HFF-Myc (cell line): ENCODE measurements at regions not wholly inside any gene's neighbourhood (a gene's known extent, or its start where the extent isn't known, plus 50 kb on each side); places are given as distances from the start of the nearest gene placed in this dataset.

ENCODE experiments used
- DNase-seq: peaks from one replicate; pipeline ENCODE4 v3.0.0-alpha.2; 2011; ENCODE audit warnings: low read depth; ENCODE audit errors: extremely low read depth
- H3K4me3 ChIP-seq: replicated peaks from 2 replicates; pipeline ENCODE4 v1.5.1; 2011; ENCODE audit warnings: low read depth, mild to moderate bottlenecking, control low read depth, low read length
- TF ChIP-seq, protein P1 (sequence below): IDR thresholded peaks from 2 replicates; pipeline ENCODE4 v1.5.1; 2012; ENCODE audit warnings: mild to moderate bottlenecking, low read depth, low read length, control low read depth; ENCODE audit errors: missing control alignments

- no peak overlapping the region for H3K4me3 ChIP-seq
- TF ChIP-seq, protein P1, sequence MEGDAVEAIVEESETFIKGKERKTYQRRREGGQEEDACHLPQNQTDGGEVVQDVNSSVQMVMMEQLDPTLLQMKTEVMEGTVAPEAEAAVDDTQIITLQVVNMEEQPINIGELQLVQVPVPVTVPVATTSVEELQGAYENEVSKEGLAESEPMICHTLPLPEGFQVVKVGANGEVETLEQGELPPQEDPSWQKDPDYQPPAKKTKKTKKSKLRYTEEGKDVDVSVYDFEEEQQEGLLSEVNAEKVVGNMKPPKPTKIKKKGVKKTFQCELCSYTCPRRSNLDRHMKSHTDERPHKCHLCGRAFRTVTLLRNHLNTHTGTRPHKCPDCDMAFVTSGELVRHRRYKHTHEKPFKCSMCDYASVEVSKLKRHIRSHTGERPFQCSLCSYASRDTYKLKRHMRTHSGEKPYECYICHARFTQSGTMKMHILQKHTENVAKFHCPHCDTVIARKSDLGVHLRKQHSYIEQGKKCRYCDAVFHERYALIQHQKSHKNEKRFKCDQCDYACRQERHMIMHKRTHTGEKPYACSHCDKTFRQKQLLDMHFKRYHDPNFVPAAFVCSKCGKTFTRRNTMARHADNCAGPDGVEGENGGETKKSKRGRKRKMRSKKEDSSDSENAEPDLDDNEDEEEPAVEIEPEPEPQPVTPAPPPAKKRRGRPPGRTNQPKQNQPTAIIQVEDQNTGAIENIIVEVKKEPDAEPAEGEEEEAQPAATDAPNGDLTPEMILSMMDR = no peak
- DNase-seq = no peak
These were observed 91.7 kb downstream of the SLC10A2 start for GRCh38 chr13:102974317-102975087.

DNA sequence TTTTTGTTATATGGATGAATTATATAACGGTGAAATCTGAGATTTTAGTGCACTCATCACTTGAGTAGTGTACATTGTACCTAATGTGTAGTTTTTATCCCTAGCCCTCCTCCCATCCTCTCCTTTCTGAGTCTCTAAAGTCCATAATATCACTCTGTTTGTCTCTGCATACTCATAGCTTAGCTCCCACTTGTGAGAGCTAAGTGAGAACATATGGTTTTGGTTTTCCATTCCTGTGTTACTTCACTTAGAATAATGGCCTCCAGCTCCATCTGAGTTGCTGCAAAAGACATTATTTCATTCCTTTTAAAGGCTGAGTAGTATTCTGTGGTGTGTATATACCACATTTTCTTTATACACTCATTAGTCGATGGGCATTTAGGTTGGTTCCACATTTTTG, 94.0 kb downstream of the SLC10A2 start:
- peak; percentile 3 for DNase-seq
- TF ChIP-seq, protein P1 = no peak

GRCh38 chr13:102970542-102970941, 95.7 kb downstream of the SLC10A2 start:
- no peak overlapping the region for H3K4me3 ChIP-seq
- no peak for DNase-seq
- TF ChIP-seq, protein P1 = no peak

More for the DNA sequence above, 94.0 kb downstream of the SLC10A2 start:
- H3K4me3 ChIP-seq = no peak overlapping the region

GRCh38 chr13:102968572-102969228, 97.5 kb downstream of the SLC10A2 start:
- no peak overlapping the region for H3K4me3 ChIP-seq
- DNase-seq = no peak
- TF ChIP-seq, protein P1 = no peak

DNA sequence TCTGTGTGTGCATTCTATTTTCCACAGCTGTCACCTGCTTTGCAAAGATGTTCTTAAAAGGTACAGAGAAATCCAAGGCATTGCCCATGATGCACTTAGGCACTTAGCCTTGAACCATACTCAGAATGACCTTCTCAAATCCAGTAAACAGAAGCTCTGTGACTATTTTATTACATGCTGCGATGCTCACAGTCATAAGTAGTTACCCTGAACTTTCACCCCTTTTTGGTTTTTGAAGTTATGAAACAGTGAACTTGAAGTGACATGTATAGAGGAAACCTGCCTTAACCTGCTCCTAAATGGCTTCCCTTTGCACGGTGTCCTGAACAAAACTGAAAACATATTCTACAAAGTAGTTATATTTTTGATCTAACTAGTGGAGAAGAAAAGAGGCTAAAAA, 100.4 kb downstream of the SLC10A2 start:
- DNase-seq = no peak

GRCh38 chr13:102962430-102962829, 103.8 kb downstream of the SLC10A2 start:
- no peak overlapping the region for H3K4me3 ChIP-seq
- DNase-seq = no peak
- TF ChIP-seq, protein P1 = no peak

More for the DNA sequence above, 100.4 kb downstream of the SLC10A2 start:
- TF ChIP-seq, protein P1 = no peak
- no peak overlapping the region for H3K4me3 ChIP-seq
